ENCODE measurements at regions not wholly inside any gene's neighbourhood (a gene's known extent, or its start where the extent isn't known, plus 50 kb on each side); places are given as distances from the start of the nearest gene placed in this dataset.
"Not testable (repeated sequence)": the region's sequence is repeated elsewhere in the genome, so short reads cannot be mapped to it uniquely, and the experiment has no call there.

DNA sequence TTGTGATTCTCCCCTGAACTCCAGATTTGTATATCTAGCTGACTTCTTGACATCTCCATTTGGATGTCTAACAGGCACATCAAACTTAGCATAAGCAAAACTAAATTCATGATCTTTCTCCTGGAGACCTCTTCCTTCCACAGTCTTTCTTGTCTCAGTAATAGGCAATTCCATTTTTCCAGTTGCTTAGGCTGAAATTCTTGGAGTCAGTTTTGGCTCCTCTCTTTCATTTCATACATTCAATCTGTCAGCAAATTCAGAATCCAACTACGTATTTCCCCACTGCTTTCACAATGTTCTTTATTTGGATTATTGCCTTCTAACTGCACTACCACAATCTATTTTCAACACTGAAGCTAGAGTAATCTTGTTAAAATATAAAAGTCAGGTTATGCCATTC, 219.9 kb upstream of the GLRA2 start:
- TF ChIP-seq, protein P1, sequence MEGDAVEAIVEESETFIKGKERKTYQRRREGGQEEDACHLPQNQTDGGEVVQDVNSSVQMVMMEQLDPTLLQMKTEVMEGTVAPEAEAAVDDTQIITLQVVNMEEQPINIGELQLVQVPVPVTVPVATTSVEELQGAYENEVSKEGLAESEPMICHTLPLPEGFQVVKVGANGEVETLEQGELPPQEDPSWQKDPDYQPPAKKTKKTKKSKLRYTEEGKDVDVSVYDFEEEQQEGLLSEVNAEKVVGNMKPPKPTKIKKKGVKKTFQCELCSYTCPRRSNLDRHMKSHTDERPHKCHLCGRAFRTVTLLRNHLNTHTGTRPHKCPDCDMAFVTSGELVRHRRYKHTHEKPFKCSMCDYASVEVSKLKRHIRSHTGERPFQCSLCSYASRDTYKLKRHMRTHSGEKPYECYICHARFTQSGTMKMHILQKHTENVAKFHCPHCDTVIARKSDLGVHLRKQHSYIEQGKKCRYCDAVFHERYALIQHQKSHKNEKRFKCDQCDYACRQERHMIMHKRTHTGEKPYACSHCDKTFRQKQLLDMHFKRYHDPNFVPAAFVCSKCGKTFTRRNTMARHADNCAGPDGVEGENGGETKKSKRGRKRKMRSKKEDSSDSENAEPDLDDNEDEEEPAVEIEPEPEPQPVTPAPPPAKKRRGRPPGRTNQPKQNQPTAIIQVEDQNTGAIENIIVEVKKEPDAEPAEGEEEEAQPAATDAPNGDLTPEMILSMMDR (IDR thresholded peaks at IDR 0.05) = no peak
- no peak overlapping the region for H3K4me3 ChIP-seq
- DNase-seq (ENCODE audit: low spot score) = no peak
- H3K27ac ChIP-seq = no peak overlapping the region

DNA sequence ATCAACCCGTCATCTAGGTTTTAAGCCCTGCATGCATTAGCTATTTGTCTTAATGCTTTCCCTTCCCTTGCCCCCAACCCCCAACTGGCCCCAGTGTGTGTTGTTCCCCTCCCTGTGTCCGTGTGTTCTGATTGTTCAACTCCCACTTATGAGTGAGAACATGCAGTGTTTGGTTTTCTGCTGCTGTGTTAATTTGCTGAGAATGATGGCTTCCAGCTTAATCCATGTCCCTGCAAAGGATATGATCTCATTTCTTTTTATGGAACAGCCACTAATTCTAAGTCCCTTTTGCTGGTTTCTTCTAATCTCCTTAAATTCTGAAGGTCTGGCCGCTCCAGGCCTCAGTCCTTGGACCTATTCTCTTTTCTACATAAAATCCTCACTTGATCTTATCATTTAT, 220.4 kb upstream of the GLRA2 start:
- H3K4me3 ChIP-seq; DNase-seq (ENCODE audit: low spot score); H3K27ac ChIP-seq: not testable (repeated sequence)

DNA sequence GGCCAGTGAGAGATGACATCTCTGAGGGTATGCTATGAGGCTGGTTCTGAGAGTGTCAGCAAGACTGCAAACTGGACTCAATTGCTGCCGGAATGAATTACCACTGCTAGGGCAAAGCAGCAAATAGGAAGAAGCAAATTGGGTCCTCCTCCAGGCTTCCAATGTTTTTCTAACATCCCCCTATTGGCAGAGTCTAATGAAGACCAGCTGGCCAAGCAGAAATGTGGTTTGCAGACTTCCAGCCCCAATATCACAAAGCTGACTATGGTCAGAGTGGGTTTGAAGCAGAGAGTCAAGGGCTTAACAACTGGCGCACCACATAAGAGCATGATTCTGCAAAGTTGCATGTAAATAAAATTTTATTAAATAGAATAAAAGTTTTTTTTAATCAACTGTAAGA, 225.4 kb upstream of the GLRA2 start:
- Histone ChIP-seq H3K4me3 (no peak overlapping the region), H3K27ac (no peak overlapping the region)
- TF ChIP-seq, protein P1 (IDR thresholded peaks at IDR 0.05) = no peak
- DNase-seq (ENCODE audit: low spot score) = no peak

DNA sequence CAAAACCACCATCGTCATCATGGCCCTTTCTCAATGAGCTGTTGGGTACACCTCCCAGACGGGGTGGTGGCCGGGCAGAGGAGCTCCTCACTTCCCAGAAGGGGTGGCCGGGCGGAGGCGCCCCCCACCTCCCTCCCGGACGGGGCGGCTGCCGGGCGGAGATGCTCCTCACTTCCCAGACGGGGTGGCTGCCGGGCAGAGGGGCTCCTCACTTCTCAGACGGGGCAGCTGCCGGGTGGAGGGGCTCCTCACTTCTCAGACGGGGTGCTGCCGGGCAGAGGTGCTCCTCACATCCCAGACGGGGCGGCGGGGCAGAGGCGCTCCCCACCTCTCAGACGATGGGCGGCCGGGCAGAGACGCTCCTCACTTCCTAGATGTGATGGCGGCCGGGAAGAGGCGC, 226.8 kb upstream of the GLRA2 start:
- not testable (repeated sequence) for H3K27ac ChIP-seq; H3K4me3 ChIP-seq; DNase-seq (ENCODE audit: low spot score)

DNA sequence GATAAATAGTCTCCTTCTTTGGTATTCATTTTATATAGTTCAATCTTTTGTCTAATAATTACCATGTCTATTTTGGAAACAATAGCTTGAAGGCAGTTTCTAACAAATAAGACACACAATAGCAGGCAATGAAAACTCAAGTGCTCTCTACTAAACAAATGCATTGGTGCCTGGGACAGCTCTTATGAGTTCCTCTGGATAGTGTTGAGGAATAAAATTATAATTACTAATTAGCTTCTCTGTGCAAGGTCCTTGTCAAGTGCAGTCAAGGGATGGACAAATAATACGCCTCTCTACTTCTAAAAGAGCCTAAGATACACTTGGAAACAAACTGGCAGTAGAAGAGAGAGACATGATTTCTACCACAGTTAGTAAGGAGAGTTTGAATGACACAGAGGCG, 229.0 kb upstream of the GLRA2 start:
- no peak overlapping the region for H3K27ac ChIP-seq
- TF ChIP-seq, protein P1 (IDR thresholded peaks at IDR 0.05) = no peak
- no peak for DNase-seq (ENCODE audit: low spot score)
- H3K4me3 ChIP-seq = no peak overlapping the region

DNA sequence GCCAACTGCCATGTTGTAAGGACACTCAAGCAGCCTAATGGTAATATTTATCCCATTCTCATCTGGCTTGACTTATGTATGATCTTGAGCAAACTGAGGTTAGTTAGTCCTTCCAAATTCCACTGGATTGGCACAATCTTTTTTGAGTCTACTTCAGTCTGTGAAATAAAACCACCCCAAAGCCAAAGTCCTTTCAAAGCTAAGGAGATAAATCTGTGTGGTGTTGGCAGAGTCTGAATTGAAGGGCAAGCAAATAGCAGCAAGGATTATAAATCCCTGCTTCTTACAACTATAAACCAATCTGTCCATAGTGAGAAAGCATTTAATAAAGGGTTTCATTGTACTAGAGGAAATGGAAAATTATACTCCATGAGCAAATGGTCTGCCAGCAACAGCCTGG, 233.9 kb upstream of the GLRA2 start:
- DNase-seq (ENCODE audit: low spot score) = no peak
- Histone ChIP-seq H3K4me3 (no peak overlapping the region), H3K27ac (no peak overlapping the region)
- TF ChIP-seq, protein P1 (IDR thresholded peaks at IDR 0.05) = no peak

DNA sequence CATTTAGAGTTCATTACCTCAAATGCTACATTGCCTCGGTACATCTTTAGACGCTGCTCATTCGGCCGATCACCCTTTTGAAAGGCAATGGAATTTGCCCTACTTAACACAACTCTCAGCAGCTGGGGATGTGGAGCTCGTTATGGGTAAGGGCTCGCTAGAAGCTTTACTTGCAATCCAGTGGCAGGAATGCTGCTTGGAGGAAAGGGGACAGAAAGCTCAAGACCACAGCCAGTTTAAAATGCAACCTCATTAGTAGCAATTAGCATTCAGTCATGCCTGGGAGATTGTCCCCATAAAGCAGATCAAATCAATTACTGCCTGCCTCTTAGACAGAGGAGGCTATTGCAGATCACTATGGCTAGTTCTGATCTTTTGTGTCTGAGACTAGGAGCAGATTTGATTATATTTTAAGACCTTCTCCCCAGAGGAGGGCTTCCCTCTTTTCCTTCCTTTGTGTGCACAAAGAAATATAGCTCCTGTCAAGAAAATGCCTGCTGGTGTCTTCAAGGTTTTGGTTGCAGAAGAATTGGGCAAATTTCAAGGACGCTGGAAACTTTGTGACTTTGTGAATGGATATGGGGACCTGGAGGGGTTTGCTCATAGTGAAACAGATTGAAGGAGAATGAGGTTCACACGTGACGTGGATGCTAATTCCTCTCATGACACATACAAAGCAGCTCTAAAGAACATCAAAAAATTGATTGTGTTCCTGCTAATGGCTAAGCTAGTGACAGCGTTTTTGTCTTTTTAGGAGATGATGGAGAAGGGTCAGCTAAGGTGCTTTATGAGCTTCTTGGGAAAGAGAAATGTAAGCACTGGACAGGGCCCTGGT, 237.5 kb upstream of the GLRA2 start:
- TF ChIP-seq, protein P1 (IDR thresholded peaks at IDR 0.05) = no peak
- DNase-seq (ENCODE audit: low spot score) = no peak
- Histone ChIP-seq H3K4me3 (no peak overlapping the region), H3K27ac (no peak overlapping the region)

DNA sequence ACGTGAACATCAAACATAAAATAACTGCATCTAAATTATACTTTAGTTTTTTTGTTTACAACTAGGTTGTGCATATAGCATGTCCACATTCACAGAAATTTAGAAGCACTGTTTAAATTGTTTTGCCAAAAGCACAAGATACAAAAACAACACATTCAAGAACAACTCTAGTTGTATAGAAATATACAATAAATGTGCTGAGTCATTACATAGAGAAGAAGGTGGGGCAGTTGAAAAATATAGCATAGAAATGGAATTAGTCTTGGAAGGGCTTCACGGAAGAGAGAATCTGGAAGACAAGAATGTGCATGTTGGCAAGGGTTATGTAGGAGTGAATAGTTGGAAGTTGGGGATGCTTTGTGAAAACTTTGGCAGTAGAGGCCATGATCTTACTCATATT, 239.0 kb upstream of the GLRA2 start:
- TF ChIP-seq, protein P1 (IDR thresholded peaks at IDR 0.05) = no peak
- Histone ChIP-seq H3K4me3 (no peak overlapping the region), H3K27ac (no peak overlapping the region)
- no peak for DNase-seq (ENCODE audit: low spot score)

All from coronary artery (tissue), 2 donors.